DMS153 treated with DMSO at 0.1 percent for 48 hours (cell line): ENCODE measurements at regions not wholly inside any gene's neighbourhood (a gene's known extent, or its start where the extent isn't known, plus 50 kb on each side); places are given as distances from the start of the nearest gene placed in this dataset.

Experiments
- DNase-seq: peaks from one replicate; lab custom pipeline; 2025; ENCODE audit not compliant: unreplicated experiment; lab: John Stamatoyannopoulos, UW

- no peak for DNase-seq
These were observed 583.4 kb upstream of the LRRTM1 start for GRCh38 chr2:80887841-80888378.

- no peak for DNase-seq
These were observed 569.8 kb upstream of the LRRTM1 start for GRCh38 chr2:80874374-80874773.

DNA sequence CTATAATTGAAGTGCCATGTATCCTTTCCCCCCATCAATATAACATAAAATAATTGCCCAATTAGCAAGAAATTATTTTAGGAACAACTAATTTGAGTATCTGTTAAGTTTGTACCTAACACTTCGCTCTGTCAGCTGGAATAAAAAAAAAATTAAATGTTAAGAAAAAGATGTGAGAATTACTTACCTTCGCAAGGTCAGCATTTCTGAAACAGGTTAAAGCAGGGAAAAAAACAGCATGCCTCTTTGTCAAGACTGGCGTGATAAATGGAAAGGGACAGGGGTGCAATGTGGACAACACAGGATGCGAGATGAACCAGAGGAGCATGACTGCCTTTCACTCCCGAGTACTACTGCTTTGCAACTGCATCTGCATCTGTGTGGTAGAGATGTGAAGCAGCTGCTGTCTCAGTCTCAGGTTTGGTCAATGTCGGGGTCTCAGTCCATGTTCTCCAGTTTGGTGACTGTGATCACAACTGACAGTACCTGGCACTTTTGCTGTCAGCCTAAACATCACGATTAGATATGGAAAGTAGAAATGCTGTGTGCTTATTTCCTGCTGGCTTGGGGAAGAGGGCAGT is 565.4 kb upstream of the LRRTM1 start:
- no peak for DNase-seq

DNA sequence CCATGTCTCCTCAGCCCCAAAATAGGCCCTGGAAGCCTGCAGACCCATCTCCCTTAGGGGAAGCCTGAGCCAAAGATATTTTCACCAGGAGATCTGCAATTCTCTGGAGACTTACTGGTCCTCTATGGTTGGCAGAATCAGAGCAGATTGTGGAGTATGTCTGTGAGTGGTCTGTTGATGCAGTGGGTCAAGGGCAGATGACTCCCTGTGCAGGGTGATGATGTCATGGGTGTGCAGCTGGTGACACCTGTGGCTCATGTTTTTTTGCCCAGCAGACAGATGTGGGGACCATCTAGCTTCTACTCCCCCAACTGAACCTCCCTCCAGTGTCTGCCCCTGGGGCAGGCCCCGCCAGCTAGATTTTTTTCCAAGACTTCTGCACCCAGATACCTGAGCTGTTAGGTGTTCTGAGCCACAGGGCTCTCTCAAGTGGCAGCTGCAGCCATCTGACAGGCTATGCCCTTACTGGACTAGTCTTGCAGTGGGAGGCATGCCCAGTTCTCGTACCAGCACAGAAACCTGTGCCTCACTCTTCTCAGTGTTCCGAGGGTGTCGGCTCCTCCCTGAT is 558.7 kb upstream of the LRRTM1 start:
- DNase-seq = no peak

DNA sequence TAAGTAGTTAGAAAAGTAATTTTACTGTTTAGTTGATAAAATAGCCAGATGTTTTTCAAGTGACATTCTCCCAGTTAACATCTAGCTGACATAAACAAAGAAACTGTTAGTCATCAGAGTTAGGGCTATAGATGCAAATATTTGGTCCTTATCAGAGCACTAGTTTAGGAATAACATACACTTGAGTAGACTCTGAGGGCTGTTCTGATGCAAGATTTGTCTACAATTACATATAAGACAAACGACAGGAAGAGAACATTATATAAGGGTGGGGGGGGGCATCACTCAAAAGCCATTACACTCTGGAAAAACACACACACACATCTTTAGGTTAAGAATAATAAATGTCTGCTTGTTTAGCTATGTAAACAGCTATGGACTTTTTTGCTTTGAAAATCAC is 554.4 kb upstream of the LRRTM1 start:
- no peak for DNase-seq

DNA sequence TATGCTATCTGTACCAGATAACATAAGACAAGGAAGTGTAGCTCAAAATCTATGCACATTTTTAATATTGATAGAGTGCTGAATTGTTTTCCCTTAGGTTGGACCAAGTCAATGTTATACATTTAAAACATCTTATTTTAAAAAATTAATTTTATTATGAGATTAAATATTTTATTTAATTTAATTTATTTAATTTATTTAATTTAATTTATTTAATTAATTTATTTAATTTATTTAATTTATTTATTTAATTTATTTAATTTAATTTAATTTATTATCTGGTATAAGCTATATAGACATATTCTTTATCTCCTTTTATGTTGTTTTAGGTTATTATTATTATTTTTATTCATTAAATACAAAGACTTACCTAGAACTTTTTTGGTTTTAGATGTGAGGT is 551.7 kb upstream of the LRRTM1 start:
- no peak for DNase-seq

DNA sequence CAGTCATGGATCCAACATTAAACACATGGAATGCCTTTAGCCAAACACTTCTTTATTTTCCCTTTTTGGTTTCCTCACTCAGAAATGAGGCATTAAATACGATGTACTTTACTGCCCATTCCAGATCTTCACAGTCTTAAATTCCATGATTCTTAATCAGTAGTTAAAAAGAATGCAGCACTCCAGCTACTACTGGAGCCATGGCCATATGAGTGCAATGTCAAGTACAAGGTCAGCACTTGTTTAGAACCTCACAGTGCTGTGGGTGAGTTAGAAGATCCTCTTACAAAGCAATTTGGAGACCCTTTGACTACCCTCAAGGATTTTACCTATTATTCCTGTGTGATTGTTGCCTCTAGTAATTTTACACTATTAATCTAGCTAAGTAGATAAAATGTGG is 550.3 kb upstream of the LRRTM1 start:
- no peak for DNase-seq

DNA sequence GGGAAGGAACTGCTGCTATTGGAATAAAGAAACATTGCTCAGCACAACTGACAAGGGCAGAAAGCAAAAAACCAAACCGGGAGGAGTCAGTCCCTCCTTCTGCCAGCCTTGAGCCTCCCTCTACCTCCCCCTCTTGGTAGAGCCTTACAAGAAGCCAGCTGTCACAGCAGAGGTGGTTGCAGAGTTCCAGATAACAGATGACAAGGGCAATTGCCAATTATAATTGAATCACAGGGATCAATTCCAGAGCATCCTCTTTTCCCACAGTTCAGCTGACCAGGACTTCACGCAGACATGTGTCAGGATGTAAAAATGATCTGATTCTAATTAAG is 548.2 kb upstream of the LRRTM1 start:
- no peak for DNase-seq

GRCh38 chr2:80852079-80852807 is 547.7 kb upstream of the LRRTM1 start:
- no peak for DNase-seq

DNA sequence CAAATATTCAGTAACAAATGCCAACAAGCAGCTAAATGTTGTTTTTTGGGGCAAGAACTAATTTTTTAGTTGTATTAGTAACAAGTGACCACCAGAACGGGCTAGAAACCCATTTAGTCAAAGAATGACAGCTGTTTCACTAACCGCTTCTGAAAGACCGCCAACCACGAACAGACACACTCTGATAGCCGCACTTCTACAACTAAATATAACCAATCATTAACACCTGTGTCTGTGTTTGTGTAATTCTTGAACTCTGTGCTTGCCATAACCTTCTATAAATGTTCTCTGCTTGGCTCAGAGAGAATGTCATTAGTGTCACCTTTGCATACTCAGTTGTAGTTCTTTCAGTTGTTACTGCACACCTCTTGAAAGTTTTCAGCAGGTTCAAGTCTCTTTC is 526.3 kb upstream of the LRRTM1 start:
- DNase-seq = no peak

DNA sequence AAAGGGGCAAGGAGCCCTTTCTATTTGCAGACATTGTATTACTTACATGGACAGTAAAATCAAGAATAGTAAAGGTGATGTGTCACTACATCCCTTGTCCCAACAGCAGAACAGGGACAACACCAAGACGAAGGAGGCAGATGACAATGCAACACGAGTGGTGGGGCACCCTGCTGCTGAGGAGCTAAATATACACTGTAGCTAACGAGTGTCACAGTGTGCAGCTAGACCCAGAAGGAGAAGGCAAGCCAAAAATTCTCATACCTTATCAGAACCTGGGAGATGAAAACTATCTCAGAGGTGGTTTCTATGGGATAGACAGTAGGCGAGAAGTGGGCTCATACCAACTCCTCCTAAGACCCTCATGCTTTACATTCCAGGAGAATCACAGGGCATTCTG is 518.4 kb upstream of the LRRTM1 start:
- no peak for DNase-seq

DNA sequence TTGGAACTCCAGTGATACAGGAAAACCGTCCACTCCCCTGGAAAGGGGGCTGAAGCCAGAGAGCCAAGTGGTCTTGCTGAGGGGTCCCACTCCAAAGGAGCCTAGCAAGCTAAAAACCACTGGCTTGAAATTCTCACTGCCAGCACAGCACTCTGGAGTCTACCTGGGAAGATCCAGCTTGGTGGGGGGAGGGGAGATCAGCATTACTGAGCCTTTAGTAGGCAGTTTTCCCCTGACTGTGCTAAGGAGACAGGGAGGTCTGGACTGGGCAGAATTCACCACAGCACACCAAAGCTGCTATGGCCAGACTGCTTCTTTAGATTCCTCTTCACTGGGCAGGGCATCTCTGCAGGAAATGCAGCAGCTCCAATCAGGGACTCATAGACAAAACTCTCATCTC is 510.7 kb upstream of the LRRTM1 start:
- no peak for DNase-seq

GRCh38 chr2:80786584-80786983 is 482.0 kb upstream of the LRRTM1 start:
- DNase-seq = no peak

- DNase-seq = no peak
These were observed 474.2 kb upstream of the LRRTM1 start for GRCh38 chr2:80778704-80779103.

GRCh38 chr2:80748592-80748991 is 444.0 kb upstream of the LRRTM1 start:
- DNase-seq = no peak

GRCh38 chr2:80737047-80737446 is 432.5 kb upstream of the LRRTM1 start:
- DNase-seq = no peak

GRCh38 chr2:80725001-80725400 is 420.4 kb upstream of the LRRTM1 start:
- no peak for DNase-seq

- no peak for DNase-seq
These were observed 418.3 kb upstream of the LRRTM1 start for GRCh38 chr2:80722803-80723202.

- no peak for DNase-seq
These were observed 415.1 kb upstream of the LRRTM1 start for GRCh38 chr2:80719607-80720006.

DNA sequence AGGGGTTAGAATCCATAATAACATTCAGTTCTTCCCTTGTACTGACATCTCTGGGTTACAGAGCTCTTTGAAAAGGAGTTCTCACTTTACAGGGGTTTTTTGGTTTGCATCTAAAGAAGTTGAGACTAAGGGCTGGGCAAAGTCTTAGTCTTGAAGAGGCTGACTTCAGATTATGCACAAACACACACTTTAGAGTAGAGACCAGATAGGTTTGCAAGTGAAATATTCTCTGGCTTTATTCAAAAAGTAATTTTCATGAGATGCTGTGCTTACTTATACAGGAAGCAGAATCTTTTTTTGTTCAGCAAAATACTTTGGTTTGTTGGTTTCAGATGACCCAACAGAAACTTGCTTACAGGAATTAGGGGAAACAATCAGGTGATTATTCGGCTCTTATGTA is 410.9 kb upstream of the LRRTM1 start:
- no peak for DNase-seq

- no peak for DNase-seq
These were observed 407.4 kb upstream of the LRRTM1 start for GRCh38 chr2:80711915-80712314.

DNA sequence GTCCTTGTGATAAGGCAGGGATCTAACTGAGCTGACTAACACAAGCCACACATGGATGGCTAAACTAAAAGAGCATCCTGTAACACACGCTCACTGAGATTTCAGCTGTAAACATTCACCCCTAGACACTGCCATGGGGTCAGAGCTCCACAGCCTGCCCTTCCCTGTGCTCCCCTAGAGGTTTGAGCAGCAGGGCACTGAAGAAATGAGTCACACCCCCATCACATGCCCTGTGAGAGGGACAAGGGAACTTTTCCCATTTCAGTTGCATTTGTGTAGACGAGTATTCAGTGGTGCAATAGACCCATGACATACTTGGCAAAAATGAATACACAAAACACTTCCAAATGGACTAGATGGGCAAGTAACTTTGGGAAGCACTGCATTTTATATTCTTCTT is 402.4 kb upstream of the LRRTM1 start:
- no peak for DNase-seq

DNA sequence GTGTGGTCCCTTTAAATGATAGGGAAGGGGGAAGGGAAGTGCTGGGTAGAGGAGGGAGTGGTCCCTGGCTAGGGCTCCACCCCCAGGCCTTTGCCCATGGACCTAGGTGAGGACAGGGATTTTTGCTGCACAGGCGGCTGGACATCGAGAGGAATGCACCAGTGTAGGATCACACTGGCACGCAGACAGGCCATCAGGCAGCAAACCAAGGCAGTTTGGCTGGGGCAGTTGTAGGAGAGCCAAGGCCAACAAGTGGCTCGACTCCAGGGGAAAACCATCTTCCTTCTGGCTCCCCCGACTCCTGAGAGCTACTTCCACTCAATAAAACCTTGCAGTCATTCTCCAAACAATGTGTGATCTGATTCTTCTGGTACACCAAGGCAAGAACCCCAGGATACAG is 402.0 kb upstream of the LRRTM1 start:
- no peak for DNase-seq
